Endothelial cell of umbilical vein (primary cell): ENCODE measurements at regions not wholly inside any gene's neighbourhood (a gene's known extent, or its start where the extent isn't known, plus 50 kb on each side); places are given as distances from the start of the nearest gene placed in this dataset.

Source experiments
- BruUV-seq: library from RNA; stranded (reverse); fragments of 400-500 nt; replicated peaks from 2 replicates; lab custom pipeline; 2021; lab: Mats Ljungman, UMichigan
- CTCF ChIA-PET: fragments of 300-600, 350-600 bp; sonication (Branson Sonifier 250); formaldehyde crosslinking; loops from one replicate; lab custom pipeline; 2021; ENCODE audit warnings: antibody characterized with exemption, inconsistent platforms; lab: Charles Lee
- POLR2A ChIA-PET: fragments of 300-600, 350-600 bp; sonication (Branson Sonifier 250); formaldehyde crosslinking; loops from one replicate; lab custom pipeline; 2021; ENCODE audit warnings: antibody characterized with exemption, inconsistent platforms; lab: Charles Lee
- DNase-seq: peaks from one replicate; pipeline ENCODE4 v3.0.0-alpha.2; 2011; ENCODE audit warnings: low read depth, low spot score
- FAIRE-seq: peaks from 2 replicates; lab custom pipeline; 2011; peaks lifted over from hg19 to GRCh38; lab: Jason Lieb, UNC
- H2AFZ ChIP-seq: 2 replicates; pipeline ENCODE4 v1.6.0; 2012; ENCODE audit warnings: low read depth, low read length, control low read depth, inconsistent platforms
- H3K27ac ChIP-seq: 2 replicates; pipeline ENCODE4 v1.5.1; 2011; ENCODE audit warnings: low read depth, mild to moderate bottlenecking, control low read depth, low read length, moderate library complexity; ENCODE audit not compliant: insufficient read depth
- H3K27me3 ChIP-seq, 2 experiments: 2 replicates each; pipeline versions ENCODE4 v1.6.0 to v1.6.1; 2011; ENCODE audit warnings: low read length in 2 of 2, mixed read lengths in 1 of 2; ENCODE audit not compliant: control insufficient read depth in 2 of 2, insufficient read depth in 2 of 2
- H3K36me3 ChIP-seq, 2 experiments: 2 replicates in 1 of 2; 3 replicates in 1 of 2; pipeline ENCODE4 v1.5.1; 2011; ENCODE audit warnings: low read length in 2 of 2, mild to moderate bottlenecking in 1 of 2, moderate library complexity in 1 of 2; ENCODE audit not compliant: control insufficient read depth in 2 of 2, insufficient read depth in 2 of 2; ENCODE audit errors: extremely low read depth in 1 of 2
- H3K4me1 ChIP-seq: 3 replicates; pipeline ENCODE4 v1.5.1; 2011; ENCODE audit warnings: mild to moderate bottlenecking, low read length; ENCODE audit not compliant: control insufficient read depth, insufficient read depth; ENCODE audit errors: extremely low read depth
- H3K4me2 ChIP-seq: 2 replicates; pipeline ENCODE4 v1.6.1; 2011; ENCODE audit warnings: low read length, control low read depth, mixed read lengths; ENCODE audit not compliant: insufficient read depth
- H3K4me3 ChIP-seq, 3 experiments: fragments of 200-600 bp in 1 of 3; sonication (generic), shearing (Covaris generic) in 1 of 3; replicated peaks in 1 of 3; 2 replicates each; pipeline ENCODE4 v1.5.1; 2011 to 2016; ENCODE audit warnings: control low read depth in 3 of 3, low read length in 3 of 3, mild to moderate bottlenecking in 2 of 3, inconsistent platforms in 1 of 3, low read depth in 1 of 3, moderate library complexity in 1 of 3; ENCODE audit not compliant: insufficient read depth in 1 of 3
- H3K79me2 ChIP-seq: 2 replicates; pipeline ENCODE4 v1.6.0; 2012; ENCODE audit warnings: low read length, inconsistent platforms; ENCODE audit not compliant: control insufficient read depth, insufficient read depth
- H3K9ac ChIP-seq: replicated peaks from 2 replicates; pipeline ENCODE3; 2011; ENCODE audit warnings: low read length, control low read depth; ENCODE audit not compliant: insufficient read depth; ENCODE audit errors: extremely low read depth
- H3K9me1 ChIP-seq: replicated peaks from 3 replicates; pipeline ENCODE4 v1.6.0; 2011; ENCODE audit warnings: mild to moderate bottlenecking, low read length; ENCODE audit not compliant: control insufficient read depth, insufficient read depth; ENCODE audit errors: extremely low read depth
- H3K9me3 ChIP-seq: replicated peaks from 2 replicates; pipeline ENCODE4 v1.5.1; 2012; ENCODE audit warnings: low read length, inconsistent platforms; ENCODE audit not compliant: control insufficient read depth, insufficient read depth
- H4K20me1 ChIP-seq: replicated peaks from 2 replicates; pipeline ENCODE3; 2011; ENCODE audit warnings: mild to moderate bottlenecking, low read length; ENCODE audit not compliant: control insufficient read depth, insufficient read depth; ENCODE audit errors: extremely low read depth
- EZH2 ChIP-seq: IDR thresholded peaks from 2 replicates; pipeline ENCODE4 v1.6.1; 2012; ENCODE audit warnings: borderline replicate concordance, low read depth, mild to moderate bottlenecking, moderate library complexity, low read length, inconsistent platforms; ENCODE audit not compliant: severe bottlenecking
- FOS ChIP-seq: IDR thresholded peaks from 2 replicates; pipeline ENCODE4 v1.6.1; 2011; ENCODE audit warnings: mild to moderate bottlenecking, low read length, moderate library complexity, borderline replicate concordance; ENCODE audit not compliant: insufficient read depth
- GATA2 ChIP-seq: IDR thresholded peaks from 2 replicates; pipeline ENCODE4 v1.7.0; 2011; ENCODE audit warnings: low read depth, mild to moderate bottlenecking, moderate library complexity, mixed read lengths, low read length; ENCODE audit not compliant: insufficient read length, insufficient read depth
- JUN ChIP-seq: IDR thresholded peaks from 2 replicates; pipeline ENCODE4 v1.6.1; 2011; ENCODE audit warnings: borderline replicate concordance, low read depth; ENCODE audit not compliant: insufficient read length, insufficient read depth
- MYC ChIP-seq: IDR thresholded peaks from one replicate; pipeline ENCODE4 v1.6.1; 2011; ENCODE audit warnings: mild to moderate bottlenecking, low read depth, low read length
- POLR2A ChIP-seq: IDR thresholded peaks from 2 replicates; pipeline ENCODE4 v1.6.1; 2012; ENCODE audit warnings: low read depth, mild to moderate bottlenecking, control low read depth, low read length
- POLR2AphosphoS5 ChIP-seq: IDR thresholded peaks from 2 replicates; pipeline ENCODE4 v1.6.1; 2012; ENCODE audit warnings: low read depth, mild to moderate bottlenecking, control low read depth, low read length, moderate library complexity; ENCODE audit not compliant: insufficient read depth
- dilution Hi-C: fragments of 300-500 bp; cut with MboI; formaldehyde crosslinking; loops from one replicate; pipeline ENCODE4 v1.15.0; 2019; ENCODE audit warnings: low sequenced_read_pairs; ENCODE audit not compliant: extremely low pct_ligation_motif_present
- intact Hi-C: fragments of 100-400 bp; cut with micrococcal nuclease; formaldehyde crosslinking; loops from one replicate; pipeline ENCODE4 v1.10.0; 2022
- TF ChIP-seq, protein P1 (sequence below): IDR thresholded peaks from 2 replicates; pipeline ENCODE4 v1.6.1; 2011; ENCODE audit not compliant: insufficient read depth, insufficient read length
- TF ChIP-seq, protein P2 (sequence below), 2 donors: IDR thresholded peaks; 1 replicate in 1 of 2; 2 replicates in 1 of 2; pipeline ENCODE4 v1.5.1; 2011; ENCODE audit warnings: low read length in 2 of 2, mild to moderate bottlenecking in 2 of 2, moderate library complexity in 2 of 2, control low read depth in 1 of 2, inconsistent platforms in 1 of 2, low read depth in 1 of 2; ENCODE audit not compliant: insufficient read depth in 1 of 2; ENCODE audit errors: extremely low read depth in 1 of 2

GRCh38 chr2:217010173-217010572 is 150.3 kb upstream of the TNP1 start:
- Histone ChIP-seq H3K9ac (no peak overlapping the region), H3K4me2 (no peak overlapping the region), H3K27ac (no peak overlapping the region), H2AFZ (no peak overlapping the region), H3K79me2 (no peaks in the 10 kb centered on the region), H3K9me3 (no peaks in the 10 kb centered on the region), H3K27me3 (no peaks in the 10 kb centered on the region), H3K4me1 (no peaks in the 10 kb centered on the region), H4K20me1 (no peaks in the 10 kb centered on the region), H3K9me1 (no peaks in the 10 kb centered on the region), H3K4me3 (no peak overlapping the region), H3K36me3 (no peaks in the 10 kb centered on the region)
- DNase-seq (no peak), FAIRE-seq (no peak)
- ChIA-PET POLR2A (no interaction called here), CTCF (no interaction called here)
- dilution Hi-C loops: no loop called here
- no TSS peak for BruUV-seq
- TF ChIP-seq FOS (no peak), POLR2A (no peak), MYC (no peak), GATA2 (no peak), JUN (no peak), EZH2 (no peak), POLR2AphosphoS5 (no peak)
- TF ChIP-seq, protein P1, sequence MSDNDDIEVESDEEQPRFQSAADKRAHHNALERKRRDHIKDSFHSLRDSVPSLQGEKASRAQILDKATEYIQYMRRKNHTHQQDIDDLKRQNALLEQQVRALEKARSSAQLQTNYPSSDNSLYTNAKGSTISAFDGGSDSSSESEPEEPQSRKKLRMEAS: no peak
- TF ChIP-seq, protein P2, sequence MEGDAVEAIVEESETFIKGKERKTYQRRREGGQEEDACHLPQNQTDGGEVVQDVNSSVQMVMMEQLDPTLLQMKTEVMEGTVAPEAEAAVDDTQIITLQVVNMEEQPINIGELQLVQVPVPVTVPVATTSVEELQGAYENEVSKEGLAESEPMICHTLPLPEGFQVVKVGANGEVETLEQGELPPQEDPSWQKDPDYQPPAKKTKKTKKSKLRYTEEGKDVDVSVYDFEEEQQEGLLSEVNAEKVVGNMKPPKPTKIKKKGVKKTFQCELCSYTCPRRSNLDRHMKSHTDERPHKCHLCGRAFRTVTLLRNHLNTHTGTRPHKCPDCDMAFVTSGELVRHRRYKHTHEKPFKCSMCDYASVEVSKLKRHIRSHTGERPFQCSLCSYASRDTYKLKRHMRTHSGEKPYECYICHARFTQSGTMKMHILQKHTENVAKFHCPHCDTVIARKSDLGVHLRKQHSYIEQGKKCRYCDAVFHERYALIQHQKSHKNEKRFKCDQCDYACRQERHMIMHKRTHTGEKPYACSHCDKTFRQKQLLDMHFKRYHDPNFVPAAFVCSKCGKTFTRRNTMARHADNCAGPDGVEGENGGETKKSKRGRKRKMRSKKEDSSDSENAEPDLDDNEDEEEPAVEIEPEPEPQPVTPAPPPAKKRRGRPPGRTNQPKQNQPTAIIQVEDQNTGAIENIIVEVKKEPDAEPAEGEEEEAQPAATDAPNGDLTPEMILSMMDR (IDR thresholded peaks at IDR 0.05; ENCODE audit: extremely low read depth in 1 of 2, insufficient read depth in 1 of 2, low read depth in 1 of 2, low read length in 2 of 2): no peak
- intact Hi-C loops: no loop called here
